ENCODE measurements at regions not wholly inside any gene's neighbourhood (a gene's known extent, or its start where the extent isn't known, plus 50 kb on each side); places are given as distances from the start of the nearest gene placed in this dataset.

- no peak for DNase-seq (ENCODE audit: low read depth, low spot score)
These were observed 194.6 kb upstream of the ARID1B start for GRCh38 chr6:156582509-156582992.

DNA sequence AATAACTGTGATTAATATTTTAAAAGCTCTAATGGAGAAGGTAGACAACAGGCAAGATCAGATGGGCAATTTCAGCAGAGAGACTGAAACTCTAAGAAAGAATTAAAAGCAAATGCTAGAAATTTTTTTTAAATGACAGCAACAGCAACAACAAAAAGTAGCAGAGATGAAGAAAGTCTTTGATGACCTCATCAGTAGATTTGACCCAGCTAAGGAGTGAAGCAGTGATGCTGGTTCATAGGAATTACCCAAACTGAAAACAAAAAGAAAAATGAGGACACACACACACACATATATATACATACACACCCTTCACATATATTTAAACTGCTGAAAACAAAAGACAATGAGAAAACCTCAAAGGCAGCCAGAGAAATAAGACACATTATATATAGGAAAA is 197.6 kb upstream of the ARID1B start:
- no peak for DNase-seq (ENCODE audit: low read depth, low spot score)

More at GRCh38 chr6:156582509-156582992, 194.6 kb upstream of the ARID1B start:
- H3K27ac ChIP-seq = no peak overlapping the region

GRCh38 chr6:156577749-156578148 is 199.4 kb upstream of the ARID1B start:
- no peak overlapping the region for H3K27ac ChIP-seq
- DNase-seq (ENCODE audit: low read depth, low spot score) = no peak

More for the DNA sequence above, 197.6 kb upstream of the ARID1B start:
- no peak overlapping the region for H3K27ac ChIP-seq

- H3K27ac ChIP-seq = no peak overlapping the region
- DNase-seq (ENCODE audit: low read depth, low spot score) = no peak
These were observed 201.8 kb upstream of the ARID1B start for GRCh38 chr6:156575361-156575760.

GRCh38 chr6:156564807-156565149 is 212.4 kb upstream of the ARID1B start:
- no peak overlapping the region for H3K27ac ChIP-seq
- DNase-seq (ENCODE audit: low read depth, low spot score) = no peak

DNA sequence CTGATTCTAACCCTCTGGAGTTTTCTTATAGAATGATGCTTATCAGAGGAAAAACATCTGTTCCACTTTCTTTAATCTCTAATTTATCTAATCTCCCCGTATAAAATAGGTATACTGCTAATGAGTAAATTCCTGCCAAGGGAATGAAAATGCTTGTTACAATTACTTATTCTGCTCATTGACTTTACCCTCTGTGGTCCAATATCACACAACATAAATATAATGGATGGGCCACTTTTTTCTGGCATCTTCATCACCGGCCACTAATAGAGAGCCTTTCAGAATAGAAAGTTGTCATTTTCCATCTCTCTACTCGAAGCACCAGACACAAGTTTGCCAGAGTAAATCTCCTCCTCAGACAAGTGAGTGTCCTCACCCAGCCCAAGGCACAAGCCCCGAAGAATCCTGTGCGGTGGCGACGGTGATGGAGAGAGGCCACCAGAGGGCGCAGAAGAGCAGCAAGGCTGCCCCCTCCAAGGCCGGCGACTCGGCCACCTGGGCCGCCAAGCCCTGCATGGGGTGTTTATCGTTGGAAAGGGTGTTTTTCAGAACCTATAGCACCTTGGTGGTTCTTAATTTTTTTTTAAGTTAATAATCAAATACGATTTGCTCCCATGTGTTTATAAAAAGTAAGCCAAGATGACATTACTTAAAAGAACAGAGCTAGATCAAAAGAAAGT is 212.9 kb upstream of the ARID1B start:
- DNase-seq (ENCODE audit: low read depth, low spot score) = no peak
- H3K27ac ChIP-seq = no peak overlapping the region

DNA sequence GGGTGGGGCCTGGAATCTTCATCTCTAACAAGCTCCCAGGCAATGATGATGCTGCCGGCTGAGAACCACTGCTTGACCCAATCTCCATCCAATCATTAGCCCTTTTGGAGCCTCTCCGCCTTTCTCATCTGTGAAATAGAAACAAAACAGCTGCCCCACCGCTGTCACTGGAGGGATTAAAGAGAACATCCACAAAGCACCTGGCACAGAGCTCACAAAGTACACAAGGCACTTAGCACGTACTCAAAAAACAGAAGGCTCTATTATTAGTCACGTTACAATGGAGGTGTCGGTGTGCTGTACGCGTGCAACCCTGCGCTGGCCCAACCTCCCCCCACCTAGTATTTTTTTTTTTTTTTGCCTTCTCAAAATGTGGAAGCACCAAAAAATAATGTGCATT is 213.5 kb upstream of the ARID1B start:
- no peak for DNase-seq (ENCODE audit: low read depth, low spot score)
- no peak overlapping the region for H3K27ac ChIP-seq

- no peak for DNase-seq (ENCODE audit: low read depth, low spot score)
- no peak overlapping the region for H3K27ac ChIP-seq
These were observed 214.5 kb upstream of the ARID1B start for GRCh38 chr6:156562636-156563035.

GRCh38 chr6:156562019-156562418 is 215.2 kb upstream of the ARID1B start:
- DNase-seq (ENCODE audit: low read depth, low spot score) = no peak
- no peak overlapping the region for H3K27ac ChIP-seq

DNA sequence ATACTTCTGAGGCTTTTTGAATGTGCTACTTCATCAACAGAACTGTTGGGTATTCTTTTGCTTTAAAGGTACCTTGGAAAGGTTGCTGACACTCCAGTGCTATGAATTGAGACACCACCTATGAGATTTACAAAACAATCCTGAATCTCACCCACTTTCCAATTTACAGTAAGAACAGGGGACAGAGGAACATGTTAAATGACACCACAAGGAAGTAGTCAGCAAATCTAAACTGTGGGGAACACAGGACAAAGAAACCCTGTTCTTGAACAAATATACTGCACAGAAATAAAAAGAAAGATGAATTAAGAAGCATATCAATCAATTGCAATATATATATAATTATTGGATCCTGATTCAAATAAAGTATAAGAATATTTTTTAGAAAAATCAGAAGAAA is 216.7 kb upstream of the ARID1B start:
- no peak overlapping the region for H3K27ac ChIP-seq
- no peak for DNase-seq (ENCODE audit: low read depth, low spot score)

- no peak for DNase-seq (ENCODE audit: low read depth, low spot score)
- no peak overlapping the region for H3K27ac ChIP-seq
These were observed 218.0 kb upstream of the ARID1B start for GRCh38 chr6:156559162-156559690.

GRCh38 chr6:156557911-156558259 is 219.3 kb upstream of the ARID1B start:
- no peak overlapping the region for H3K27ac ChIP-seq

DNA sequence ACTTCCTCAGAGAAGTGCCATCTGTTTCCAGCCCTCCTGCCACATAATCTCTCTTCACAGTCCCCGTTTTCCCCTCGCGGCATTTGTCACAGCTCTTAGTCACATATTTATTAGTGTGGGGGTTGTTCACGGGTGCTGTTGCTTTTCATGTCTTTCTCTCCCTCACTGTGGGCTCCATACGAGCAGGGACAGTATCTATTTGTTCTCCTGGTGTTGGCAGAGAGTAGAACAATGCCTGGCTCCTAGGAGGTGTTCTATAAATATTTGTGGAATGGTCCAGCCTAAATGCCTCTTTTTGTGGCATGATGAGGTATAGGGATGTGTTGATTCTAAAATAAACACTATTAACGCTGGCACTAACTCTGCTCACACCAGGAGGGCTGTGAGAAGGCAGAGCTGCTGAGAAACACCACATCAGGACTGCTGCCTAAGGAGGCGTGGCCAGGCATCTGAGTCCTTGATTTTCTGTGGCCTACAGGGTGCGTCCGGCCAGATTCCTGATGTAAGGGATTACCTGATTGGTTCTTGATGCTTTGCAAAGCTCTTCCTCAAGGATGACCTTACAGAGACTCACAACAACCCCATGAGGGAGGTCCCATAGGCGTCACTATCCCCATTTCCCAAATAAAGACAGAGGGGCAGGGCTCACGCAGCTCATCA is 219.8 kb upstream of the ARID1B start:
- H3K27ac ChIP-seq = no peak overlapping the region
- DNase-seq (ENCODE audit: low read depth, low spot score) = no peak

More at GRCh38 chr6:156557911-156558259, 219.3 kb upstream of the ARID1B start:
- no peak for DNase-seq (ENCODE audit: low read depth, low spot score)

DNA sequence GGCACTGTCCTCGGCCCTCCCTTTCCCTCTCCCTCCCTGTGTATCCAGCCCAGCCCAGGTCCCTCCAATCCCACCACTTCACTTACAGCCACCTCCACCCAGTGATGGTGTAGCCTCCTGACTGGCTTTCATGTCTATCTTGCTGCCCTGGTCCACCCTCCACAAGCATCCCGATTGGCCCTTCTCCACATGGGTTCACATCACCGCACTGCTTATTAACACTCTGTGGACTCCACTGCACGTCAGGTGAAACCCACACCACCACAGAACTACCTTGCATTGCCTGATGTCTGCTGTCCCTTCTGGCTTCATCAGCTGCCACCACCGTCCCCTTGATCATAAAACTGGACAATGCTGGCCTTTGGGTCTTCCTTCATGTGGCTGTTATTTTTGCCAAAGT is 220.4 kb upstream of the ARID1B start:
- H3K27ac ChIP-seq = no peak overlapping the region
- DNase-seq (ENCODE audit: low read depth, low spot score) = no peak

DNA sequence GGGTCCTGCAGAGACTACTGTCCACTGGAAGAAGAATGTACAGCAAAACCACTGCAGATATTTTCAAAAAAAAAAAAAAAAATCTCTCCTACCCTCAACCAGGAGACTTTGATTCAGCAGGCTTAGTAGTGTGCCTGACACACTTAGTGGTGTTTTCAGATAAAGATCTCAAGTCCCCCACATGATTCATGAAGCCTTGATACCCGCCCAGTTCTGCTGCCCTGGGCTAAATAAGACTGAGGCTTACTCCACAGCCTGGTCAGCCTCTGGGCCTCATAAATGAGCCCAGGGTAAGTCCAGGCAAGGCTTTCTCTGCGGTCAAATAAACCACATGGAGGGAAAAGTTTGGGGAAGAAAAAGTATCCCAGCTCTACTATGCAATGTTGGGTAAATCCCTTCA is 222.1 kb upstream of the ARID1B start:
- no peak overlapping the region for H3K27ac ChIP-seq
- no peak for DNase-seq (ENCODE audit: low read depth, low spot score)

- no peak for DNase-seq (ENCODE audit: low read depth, low spot score)
- H3K27ac ChIP-seq = no peak overlapping the region
These were observed 223.0 kb upstream of the ARID1B start for GRCh38 chr6:156554160-156554559.

- H3K27ac ChIP-seq = no peak overlapping the region
- DNase-seq (ENCODE audit: low read depth, low spot score) = no peak
These were observed 224.3 kb upstream of the ARID1B start for GRCh38 chr6:156552849-156553248.

DNA sequence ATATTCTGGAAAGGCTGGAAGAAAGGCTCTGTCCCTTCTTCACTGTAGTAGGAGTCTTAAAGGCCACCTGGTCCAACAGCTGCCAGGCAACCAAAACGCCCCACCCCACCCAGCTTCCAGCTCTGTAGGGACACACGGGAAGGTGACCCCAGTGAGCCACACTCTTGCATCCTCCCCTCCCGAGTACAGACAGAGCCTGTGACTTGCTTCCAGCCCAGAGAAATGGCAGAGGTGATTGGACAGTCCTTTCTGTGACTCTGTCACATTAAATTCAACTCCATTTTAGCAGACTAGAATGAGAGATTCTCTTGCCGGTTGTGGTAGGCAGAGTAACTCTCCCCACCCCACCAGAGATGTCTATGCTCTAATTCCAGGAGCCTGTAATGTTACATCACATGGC is 226.2 kb upstream of the ARID1B start:
- no peak overlapping the region for H3K27ac ChIP-seq

GRCh38 chr6:156545931-156546330 is 231.2 kb upstream of the ARID1B start:
- DNase-seq (ENCODE audit: low read depth, low spot score) = no peak
- H3K27ac ChIP-seq = no peak overlapping the region

More for the DNA sequence above, 226.2 kb upstream of the ARID1B start:
- no peak for DNase-seq (ENCODE audit: low read depth, low spot score)

DNA sequence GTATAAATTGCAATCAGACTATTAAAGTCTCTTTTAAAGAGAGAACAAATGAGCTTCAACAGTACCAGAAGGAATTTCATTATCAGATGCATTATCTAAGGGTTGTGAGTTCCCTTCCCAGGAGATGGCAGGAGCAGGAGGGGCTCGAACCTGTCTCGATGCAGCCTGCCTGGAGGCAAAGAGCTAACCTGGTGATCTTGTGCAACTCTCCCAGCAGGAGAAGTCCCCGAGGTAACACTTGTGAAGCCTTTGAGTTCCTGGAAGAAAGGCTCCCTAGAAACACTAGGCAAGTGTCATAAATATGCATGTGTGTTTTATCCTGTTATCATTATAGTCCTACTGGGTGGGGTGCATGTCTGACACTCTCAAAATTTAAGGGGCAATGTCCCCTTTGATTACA is 232.2 kb upstream of the ARID1B start:
- H3K27ac ChIP-seq = no peak overlapping the region
- no peak for DNase-seq (ENCODE audit: low read depth, low spot score)

DNA sequence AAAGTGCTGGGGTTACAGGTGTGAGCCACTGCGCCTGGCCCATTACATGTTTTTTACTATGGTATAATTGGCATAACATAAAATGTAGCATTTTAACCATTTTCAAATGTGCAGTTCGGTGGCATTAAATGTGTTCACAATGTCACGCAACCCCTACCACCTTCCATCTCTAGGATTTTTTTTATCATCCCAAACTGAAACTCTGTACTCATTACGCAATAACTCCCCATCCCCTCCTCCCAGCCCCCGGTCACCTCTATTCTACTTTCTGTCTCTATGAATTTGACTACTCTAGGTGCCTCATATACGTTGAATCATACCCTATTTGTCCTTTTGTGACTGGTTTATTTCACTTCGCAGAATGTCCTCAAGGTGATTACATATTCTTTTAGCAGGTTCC is 233.1 kb upstream of the ARID1B start:
- H3K27ac ChIP-seq = no peak overlapping the region
- no peak for DNase-seq (ENCODE audit: low read depth, low spot score)

GRCh38 chr6:156543431-156543830 is 233.7 kb upstream of the ARID1B start:
- H3K27ac ChIP-seq = no peak overlapping the region
- no peak for DNase-seq (ENCODE audit: low read depth, low spot score)

Data from epithelial cell of prostate (primary cell).